SU-DHL-6 (cell line): ENCODE measurements at regions not wholly inside any gene's neighbourhood (a gene's known extent, or its start where the extent isn't known, plus 50 kb on each side); places are given as distances from the start of the nearest gene placed in this dataset.

Experiments used
- H2AFZ ChIP-seq: fragments of 200-600 bp; sonication (generic); 2 replicates; pipeline ENCODE4 v1.6.1; 2014; ENCODE audit warnings: low read depth, mild to moderate bottlenecking, moderate library complexity, mixed read lengths, antibody characterized with exemption, low read length; ENCODE audit not compliant: severe bottlenecking
- H3F3A ChIP-seq: fragments of 200-600 bp; shearing (Covaris generic); 2 replicates; pipeline ENCODE4 v1.6.0; 2016; ENCODE audit warnings: antibody characterized with exemption, mild to moderate bottlenecking; ENCODE audit not compliant: insufficient read depth
- H3K27ac ChIP-seq: fragments of 200-600 bp; sonication (generic); 2 replicates; pipeline ENCODE4 v1.5.1; 2016; ENCODE audit warnings: low read depth, mild to moderate bottlenecking, low read length, moderate library complexity, mixed read lengths
- H3K27me3 ChIP-seq: fragments of 200-600 bp; sonication (generic), shearing (Covaris generic); 2 replicates; pipeline ENCODE4 v1.6.0; 2014; ENCODE audit warnings: mild to moderate bottlenecking, low read length
- H3K36me3 ChIP-seq: fragments of 200-600 bp; sonication (generic); 2 replicates; pipeline ENCODE4 v1.6.1; 2014; ENCODE audit warnings: mild to moderate bottlenecking, low read length, mixed read lengths
- H3K4me2 ChIP-seq: fragments of 300-600, 200-600 bp; shearing (Covaris generic), sonication (generic); 2 replicates; pipeline ENCODE4 v1.6.0; 2014; ENCODE audit warnings: low read length, low read depth, mild to moderate bottlenecking; ENCODE audit not compliant: poor library complexity, severe bottlenecking
- H3K4me3 ChIP-seq: fragments of 200-600 bp; sonication (generic); 2 replicates; pipeline ENCODE4 v1.5.1; 2014; ENCODE audit warnings: antibody characterized with exemption, low read length, mild to moderate bottlenecking, mixed read lengths; ENCODE audit not compliant: insufficient read depth, poor library complexity, severe bottlenecking
- H3K79me2 ChIP-seq: fragments of 200-600 bp; sonication (generic); 2 replicates; pipeline ENCODE4 v1.6.1; 2014; ENCODE audit warnings: mild to moderate bottlenecking, low read length, moderate library complexity; ENCODE audit not compliant: insufficient read depth
- H3K9ac ChIP-seq: fragments of 200-600 bp; sonication (generic); 2 replicates; pipeline ENCODE4 v1.7.0; 2014; ENCODE audit warnings: mild to moderate bottlenecking, low read length
- H3K9me2 ChIP-seq: fragments of 200-600 bp; sonication (generic); replicated peaks from 2 replicates; pipeline ENCODE4 v1.6.1; 2014; ENCODE audit warnings: low read length; ENCODE audit not compliant: insufficient read depth
- H3K9me3 ChIP-seq: fragments of 200-600 bp; sonication (generic); 2 replicates; pipeline ENCODE4 v1.6.1; 2014; ENCODE audit warnings: low read length, mixed read lengths; ENCODE audit not compliant: insufficient read depth
- H4K20me1 ChIP-seq: fragments of 200-600 bp; sonication (generic); 2 replicates; pipeline ENCODE4 v1.6.1; 2014; ENCODE audit warnings: low read depth, mild to moderate bottlenecking, antibody characterized with exemption, low read length, moderate library complexity, mixed read lengths
- EZH2phosphoT487 ChIP-seq: fragments of 200-600 bp; sonication (generic), shearing (Covaris generic); conservative IDR thresholded peaks from 2 replicates; pipeline ENCODE4 v1.6.1; 2018; ENCODE audit warnings: mild to moderate bottlenecking, antibody characterized with exemption, low read length, moderate library complexity, mixed read lengths
- TF ChIP-seq, protein P1 (sequence below): fragments of 200-600 bp; sonication (generic); IDR thresholded peaks from one replicate; pipeline ENCODE4 v1.5.1; 2017; ENCODE audit warnings: antibody characterized with exemption, mild to moderate bottlenecking, low read length, moderate library complexity; ENCODE audit not compliant: insufficient read depth, poor library complexity, severe bottlenecking

DNA sequence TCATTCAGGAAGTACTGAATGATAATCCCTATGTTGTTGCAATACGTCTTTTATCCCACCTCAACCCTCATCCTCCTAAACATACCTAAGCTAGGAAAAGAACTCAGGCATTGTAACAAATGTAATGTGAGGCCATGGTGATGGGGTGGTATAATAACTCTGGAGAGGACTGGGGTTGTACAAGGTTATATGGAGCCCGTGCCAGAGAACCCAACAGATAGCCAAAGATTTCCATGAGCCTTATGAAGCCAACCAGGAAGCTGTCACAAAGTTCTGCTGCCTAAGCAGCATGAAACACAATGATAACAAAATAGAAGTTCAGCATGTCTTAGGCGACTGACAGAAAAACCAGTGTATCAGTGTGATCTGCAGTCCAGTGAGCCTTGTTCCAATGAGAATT, 394.1 kb upstream of the NBEA start:
- Histone ChIP-seq H3F3A (no peaks in the 10 kb centered on the region), H3K9me3 (no peaks in the 10 kb centered on the region), H3K27ac (no peak overlapping the region), H4K20me1 (no peaks in the 10 kb centered on the region), H3K27me3 (no peaks in the 10 kb centered on the region), H3K79me2 (no peaks in the 10 kb centered on the region), H3K9me2 (no peaks in the 10 kb centered on the region), H2AFZ (no peak overlapping the region), H3K4me2 (no peak overlapping the region), H3K9ac (no peak overlapping the region), H3K4me3 (no peak overlapping the region), H3K36me3 (no peaks in the 10 kb centered on the region)
- TF ChIP-seq, protein P1, sequence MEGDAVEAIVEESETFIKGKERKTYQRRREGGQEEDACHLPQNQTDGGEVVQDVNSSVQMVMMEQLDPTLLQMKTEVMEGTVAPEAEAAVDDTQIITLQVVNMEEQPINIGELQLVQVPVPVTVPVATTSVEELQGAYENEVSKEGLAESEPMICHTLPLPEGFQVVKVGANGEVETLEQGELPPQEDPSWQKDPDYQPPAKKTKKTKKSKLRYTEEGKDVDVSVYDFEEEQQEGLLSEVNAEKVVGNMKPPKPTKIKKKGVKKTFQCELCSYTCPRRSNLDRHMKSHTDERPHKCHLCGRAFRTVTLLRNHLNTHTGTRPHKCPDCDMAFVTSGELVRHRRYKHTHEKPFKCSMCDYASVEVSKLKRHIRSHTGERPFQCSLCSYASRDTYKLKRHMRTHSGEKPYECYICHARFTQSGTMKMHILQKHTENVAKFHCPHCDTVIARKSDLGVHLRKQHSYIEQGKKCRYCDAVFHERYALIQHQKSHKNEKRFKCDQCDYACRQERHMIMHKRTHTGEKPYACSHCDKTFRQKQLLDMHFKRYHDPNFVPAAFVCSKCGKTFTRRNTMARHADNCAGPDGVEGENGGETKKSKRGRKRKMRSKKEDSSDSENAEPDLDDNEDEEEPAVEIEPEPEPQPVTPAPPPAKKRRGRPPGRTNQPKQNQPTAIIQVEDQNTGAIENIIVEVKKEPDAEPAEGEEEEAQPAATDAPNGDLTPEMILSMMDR: no peak
- no peak for TF ChIP-seq EZH2phosphoT487

- no peaks in the 10 kb centered on the region for H3K9me2 ChIP-seq
- H3K27me3 ChIP-seq: no peaks in the 10 kb centered on the region
- no peak for TF ChIP-seq EZH2phosphoT487
- TF ChIP-seq, protein P1: no peak
- H3K9ac ChIP-seq: no peak overlapping the region
- H2AFZ ChIP-seq: no peak overlapping the region
- H3K9me3 ChIP-seq: no peaks in the 10 kb centered on the region
- H3K79me2 ChIP-seq: no peaks in the 10 kb centered on the region
- H3F3A ChIP-seq: no peaks in the 10 kb centered on the region
- no peak overlapping the region for H3K27ac ChIP-seq
- no peak overlapping the region for H3K4me3 ChIP-seq
- H3K4me2 ChIP-seq: no peak overlapping the region
- no peaks in the 10 kb centered on the region for H4K20me1 ChIP-seq
- no peaks in the 10 kb centered on the region for H3K36me3 ChIP-seq
Measured at GRCh38 chr13:34553376-34553775, 388.7 kb upstream of the NBEA start.

- no peaks in the 10 kb centered on the region for H3K27me3 ChIP-seq
- no peaks in the 10 kb centered on the region for H3K36me3 ChIP-seq
- H3K9me3 ChIP-seq: no peaks in the 10 kb centered on the region
Measured at GRCh38 chr13:34555988-34556387, 386.1 kb upstream of the NBEA start.

More at GRCh38 chr13:34555988-34556387, 386.1 kb upstream of the NBEA start:
- Histone ChIP-seq H3K4me3 (no peak overlapping the region), H2AFZ (no peak overlapping the region), H3K27ac (no peak overlapping the region), H4K20me1 (no peaks in the 10 kb centered on the region), H3K9me2 (no peaks in the 10 kb centered on the region), H3K4me2 (no peak overlapping the region), H3F3A (no peaks in the 10 kb centered on the region), H3K79me2 (no peaks in the 10 kb centered on the region), H3K9ac (no peak overlapping the region)
- no peak for TF ChIP-seq EZH2phosphoT487
- TF ChIP-seq, protein P1: no peak
